ENCODE measurements at regions not wholly inside any gene's neighbourhood (a gene's known extent, or its start where the extent isn't known, plus 50 kb on each side); places are given as distances from the start of the nearest gene placed in this dataset.
"Not testable (repeated sequence)": the region's sequence is repeated elsewhere in the genome, so short reads cannot be mapped to it uniquely, and the experiment has no call there.

GRCh38 chr6:19558934-19559333 is 278.2 kb upstream of the ID4 start:
- DNase-seq (ENCODE audit: low read depth) = no peak
- no peak for TF ChIP-seq CTCF (conservative IDR thresholded peaks at IDR 0.05; ENCODE audit: control insufficient read depth, insufficient read depth, low read depth, low read length)
- no peak overlapping the region for H3K4me3 ChIP-seq (ENCODE audit: control insufficient read depth, low read depth, low read length)

GRCh38 chr6:19562468-19562867 is 274.7 kb upstream of the ID4 start:
- DNase-seq (ENCODE audit: low read depth) = no peak
- no peak for TF ChIP-seq CTCF (conservative IDR thresholded peaks at IDR 0.05; ENCODE audit: control insufficient read depth, insufficient read depth, low read depth, low read length)
- H3K4me3 ChIP-seq (ENCODE audit: control insufficient read depth, low read depth, low read length) = no peak overlapping the region

GRCh38 chr6:19569563-19569962 is 267.6 kb upstream of the ID4 start:
- TF ChIP-seq CTCF (conservative IDR thresholded peaks at IDR 0.05; ENCODE audit: control insufficient read depth, insufficient read depth, low read depth, low read length) = no peak
- no peak overlapping the region for H3K4me3 ChIP-seq (ENCODE audit: control insufficient read depth, low read depth, low read length)
- DNase-seq (ENCODE audit: low read depth) = no peak

- DNase-seq (ENCODE audit: low read depth) = no peak
- H3K4me3 ChIP-seq (ENCODE audit: control insufficient read depth, low read depth, low read length) = no peak overlapping the region
- no peak for TF ChIP-seq CTCF (conservative IDR thresholded peaks at IDR 0.05; ENCODE audit: control insufficient read depth, insufficient read depth, low read depth, low read length)
These were observed 266.0 kb upstream of the ID4 start for GRCh38 chr6:19571176-19571575.

- DNase-seq (ENCODE audit: low read depth) = peak; percentile 12
- no peak overlapping the region for H3K4me3 ChIP-seq (ENCODE audit: control insufficient read depth, low read depth, low read length)
- TF ChIP-seq CTCF (conservative IDR thresholded peaks at IDR 0.05; ENCODE audit: control insufficient read depth, insufficient read depth, low read depth, low read length) = no peak
These were observed 258.7 kb upstream of the ID4 start for GRCh38 chr6:19578481-19578880.

GRCh38 chr6:19584207-19584606 is 253.0 kb upstream of the ID4 start:
- not testable (repeated sequence) for DNase-seq (ENCODE audit: low read depth); H3K4me3 ChIP-seq (ENCODE audit: control insufficient read depth, low read depth, low read length)

- DNase-seq (ENCODE audit: low read depth) = no peak
- no peak overlapping the region for H3K4me3 ChIP-seq (ENCODE audit: control insufficient read depth, low read depth, low read length)
- TF ChIP-seq CTCF (conservative IDR thresholded peaks at IDR 0.05; ENCODE audit: control insufficient read depth, insufficient read depth, low read depth, low read length) = no peak
These were observed 249.8 kb upstream of the ID4 start for GRCh38 chr6:19587238-19587942.

Measured in fibroblast of mammary gland (primary cell).